ENCODE measurements at regions not wholly inside any gene's neighbourhood (a gene's known extent, or its start where the extent isn't known, plus 50 kb on each side); places are given as distances from the start of the nearest gene placed in this dataset.

DNA sequence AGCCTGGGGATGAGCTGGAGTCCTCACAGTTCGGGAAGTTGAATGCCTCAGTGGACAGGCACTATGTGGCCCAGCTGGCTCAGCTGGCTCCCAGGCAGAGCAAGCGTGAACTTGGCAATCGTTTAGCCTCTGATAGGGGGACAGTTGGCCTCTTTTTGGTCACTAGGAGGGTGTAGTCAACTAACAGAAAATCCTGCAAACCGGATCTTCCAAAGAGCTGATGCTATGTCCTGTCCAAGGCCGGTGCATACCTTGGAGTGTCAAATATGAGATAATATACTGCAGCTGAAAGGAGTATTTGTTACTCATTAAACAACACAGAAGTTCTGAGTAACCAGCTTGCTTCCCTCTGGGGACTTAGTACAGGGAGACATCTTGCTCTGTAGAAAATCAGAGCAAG, 126.2 kb upstream of the EXOC2 start:
- TF ChIP-seq, protein P1, sequence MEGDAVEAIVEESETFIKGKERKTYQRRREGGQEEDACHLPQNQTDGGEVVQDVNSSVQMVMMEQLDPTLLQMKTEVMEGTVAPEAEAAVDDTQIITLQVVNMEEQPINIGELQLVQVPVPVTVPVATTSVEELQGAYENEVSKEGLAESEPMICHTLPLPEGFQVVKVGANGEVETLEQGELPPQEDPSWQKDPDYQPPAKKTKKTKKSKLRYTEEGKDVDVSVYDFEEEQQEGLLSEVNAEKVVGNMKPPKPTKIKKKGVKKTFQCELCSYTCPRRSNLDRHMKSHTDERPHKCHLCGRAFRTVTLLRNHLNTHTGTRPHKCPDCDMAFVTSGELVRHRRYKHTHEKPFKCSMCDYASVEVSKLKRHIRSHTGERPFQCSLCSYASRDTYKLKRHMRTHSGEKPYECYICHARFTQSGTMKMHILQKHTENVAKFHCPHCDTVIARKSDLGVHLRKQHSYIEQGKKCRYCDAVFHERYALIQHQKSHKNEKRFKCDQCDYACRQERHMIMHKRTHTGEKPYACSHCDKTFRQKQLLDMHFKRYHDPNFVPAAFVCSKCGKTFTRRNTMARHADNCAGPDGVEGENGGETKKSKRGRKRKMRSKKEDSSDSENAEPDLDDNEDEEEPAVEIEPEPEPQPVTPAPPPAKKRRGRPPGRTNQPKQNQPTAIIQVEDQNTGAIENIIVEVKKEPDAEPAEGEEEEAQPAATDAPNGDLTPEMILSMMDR (IDR thresholded peaks at IDR 0.05; ENCODE audit: extremely low read depth, insufficient read depth, missing control alignments), result no peak
- DNase-seq (ENCODE audit: low spot score), result no peak
- in situ Hi-C loops (cut with MboI; ENCODE audit: low pct_unique_long_range_greater_than_20kb, low sequenced_read_pairs, unreplicated experiment), result no loop called here

DNA sequence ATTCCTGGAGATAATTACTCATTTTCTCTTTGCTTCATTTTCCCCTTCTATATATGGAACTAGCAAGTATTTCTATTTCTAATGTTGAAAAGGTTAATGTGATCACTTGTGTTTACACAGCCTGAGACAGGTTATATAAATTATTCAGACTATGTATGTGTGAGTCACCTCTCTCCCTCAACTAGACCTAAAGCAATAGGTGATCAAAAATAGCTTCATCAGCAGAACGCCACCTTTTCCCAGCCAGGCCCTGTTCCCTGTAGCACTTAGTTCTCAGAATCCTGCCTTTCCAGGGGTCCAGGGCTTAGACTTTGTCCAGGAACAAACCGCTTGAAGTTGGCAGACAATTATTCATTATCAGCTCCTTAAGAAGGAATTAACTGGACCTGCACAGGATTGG, 125.3 kb upstream of the EXOC2 start:
- DNase-seq (ENCODE audit: low spot score), result no peak
- in situ Hi-C loops (cut with MboI; ENCODE audit: low pct_unique_long_range_greater_than_20kb, low sequenced_read_pairs, unreplicated experiment), result no loop called here
- TF ChIP-seq, protein P1 (IDR thresholded peaks at IDR 0.05; ENCODE audit: extremely low read depth, insufficient read depth, missing control alignments), result no peak

DNA sequence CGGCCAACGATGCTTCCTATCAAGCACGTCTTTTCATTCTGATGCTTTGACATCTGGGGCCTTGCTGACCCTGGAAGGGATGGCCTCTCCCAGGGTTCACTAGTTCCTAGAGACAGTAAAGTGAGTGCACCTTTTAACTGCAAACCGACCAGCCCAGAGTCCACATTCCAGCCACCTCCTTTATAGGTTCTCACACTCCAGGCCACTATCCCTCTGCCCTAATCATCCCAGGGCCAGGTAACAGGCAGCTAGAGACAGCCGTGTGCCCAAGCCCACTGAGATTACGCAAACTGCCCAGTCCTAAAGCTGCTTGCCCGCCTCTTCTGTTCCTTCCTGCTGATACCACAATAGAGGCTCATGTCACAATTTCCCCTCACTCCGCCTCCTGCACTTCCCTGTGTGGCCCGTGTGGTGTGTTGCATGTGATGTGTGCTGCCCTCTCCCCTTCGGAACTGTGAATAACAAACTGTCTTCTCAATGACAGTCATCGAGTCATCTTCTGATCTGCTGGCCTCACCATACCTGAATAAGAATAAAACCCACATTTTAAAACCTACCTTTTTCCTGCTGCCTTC, 123.7 kb upstream of the EXOC2 start:
- in situ Hi-C loops (cut with MboI; ENCODE audit: low pct_unique_long_range_greater_than_20kb, low sequenced_read_pairs, unreplicated experiment), result no loop called here

DNA sequence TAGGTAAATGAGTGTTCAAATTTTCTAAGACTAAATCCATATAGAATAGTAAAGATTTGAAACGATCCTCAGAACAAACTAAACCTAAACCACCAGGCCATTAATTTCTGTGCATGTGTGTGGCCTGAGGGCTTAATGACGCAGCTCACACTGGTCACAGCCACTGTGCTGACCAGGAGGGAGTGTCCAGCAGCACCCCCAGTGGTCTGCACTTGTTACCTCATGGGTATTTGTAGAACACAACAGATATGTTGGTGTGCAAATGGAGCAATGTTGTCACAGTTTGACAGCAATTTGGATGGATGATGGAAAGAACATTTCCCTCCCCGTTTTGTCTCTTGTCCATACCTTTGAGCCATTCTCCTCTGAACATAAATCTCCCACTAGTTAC, 122.4 kb upstream of the EXOC2 start:
- DNase-seq (ENCODE audit: low spot score), result no peak
- TF ChIP-seq, protein P1 (IDR thresholded peaks at IDR 0.05; ENCODE audit: extremely low read depth, insufficient read depth, missing control alignments), result no peak
- in situ Hi-C loops (cut with MboI; ENCODE audit: low pct_unique_long_range_greater_than_20kb, low sequenced_read_pairs, unreplicated experiment), result no loop called here

More for the DNA sequence above, 123.7 kb upstream of the EXOC2 start:
- no peak for DNase-seq (ENCODE audit: low spot score)
- TF ChIP-seq, protein P1 (IDR thresholded peaks at IDR 0.05; ENCODE audit: extremely low read depth, insufficient read depth, missing control alignments), result no peak

DNA sequence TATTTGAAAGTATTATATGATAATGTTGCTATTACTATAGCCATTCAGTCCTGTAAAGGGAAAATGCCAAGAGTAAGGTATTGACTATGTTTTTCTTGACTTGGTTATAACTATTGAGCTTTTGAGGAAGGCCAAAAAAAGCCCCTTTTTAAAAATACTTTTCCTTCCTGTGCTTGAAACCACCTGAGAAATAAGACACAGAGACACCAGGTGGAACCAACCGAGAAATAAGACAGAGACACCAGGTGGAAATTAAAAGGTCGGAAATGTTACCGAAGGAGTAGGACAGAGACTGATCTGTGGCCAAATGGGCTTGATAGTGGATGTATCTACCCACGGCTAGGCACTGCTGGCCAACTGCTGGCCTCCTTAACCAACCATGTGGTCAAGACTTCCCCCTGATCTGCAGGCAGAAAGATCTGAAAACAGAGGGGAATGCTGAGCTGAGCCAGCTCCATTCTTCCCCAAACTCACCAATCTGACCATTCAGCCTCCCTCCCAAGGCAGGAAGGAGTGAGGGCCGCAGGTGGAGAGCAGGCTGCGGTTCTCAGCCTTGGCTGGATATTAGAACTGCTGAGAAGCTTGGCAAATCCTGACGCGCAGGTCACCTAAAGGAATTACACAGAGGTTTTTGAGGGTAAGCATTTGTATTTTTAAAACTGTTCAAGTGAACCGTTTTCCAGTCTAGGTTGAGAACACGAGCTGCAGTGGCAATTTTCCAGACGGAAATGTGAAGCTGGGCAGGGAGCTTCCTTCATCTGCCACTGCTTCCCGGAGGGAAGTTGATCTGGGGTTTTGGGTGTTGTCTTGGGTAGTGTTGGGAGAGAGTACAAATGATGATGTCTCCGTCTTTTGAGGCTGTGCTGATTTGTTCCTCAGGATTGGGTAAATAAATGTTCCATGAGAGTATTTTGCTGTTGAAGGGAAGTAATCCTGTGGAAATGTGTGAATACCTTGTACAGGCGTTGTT, 121.7 kb upstream of the EXOC2 start:
- TF ChIP-seq, protein P1 (IDR thresholded peaks at IDR 0.05; ENCODE audit: extremely low read depth, insufficient read depth, missing control alignments), result no peak
- no peak for DNase-seq (ENCODE audit: low spot score)
- in situ Hi-C loops (cut with MboI; ENCODE audit: low pct_unique_long_range_greater_than_20kb, low sequenced_read_pairs, unreplicated experiment), result no loop called here

DNA sequence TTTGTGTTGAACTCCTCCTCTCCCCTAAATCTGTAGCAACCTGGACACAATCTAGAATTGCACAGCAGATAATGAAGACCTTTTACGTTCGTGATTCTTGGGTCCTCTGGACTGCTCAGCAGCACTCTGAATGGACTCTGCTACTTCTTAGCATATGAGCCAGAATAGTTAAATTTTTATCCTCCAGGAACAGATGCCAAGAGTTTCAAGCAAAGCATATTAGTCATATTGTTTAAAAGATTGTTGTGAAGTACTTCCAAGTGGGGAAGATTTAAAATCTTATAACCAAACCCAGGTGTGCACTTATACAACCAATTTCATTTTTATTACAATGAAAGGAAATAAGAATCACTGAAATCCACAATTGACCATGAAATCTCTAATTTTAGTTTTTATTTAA, 118.9 kb upstream of the EXOC2 start:
- TF ChIP-seq, protein P1 (IDR thresholded peaks at IDR 0.05; ENCODE audit: extremely low read depth, insufficient read depth, missing control alignments), result no peak
- no peak for DNase-seq (ENCODE audit: low spot score)
- in situ Hi-C loops (cut with MboI; ENCODE audit: low pct_unique_long_range_greater_than_20kb, low sequenced_read_pairs, unreplicated experiment), result no loop called here
